Peyer's patch (tissue), 4 donors: ENCODE measurements at regions not wholly inside any gene's neighbourhood (a gene's known extent, or its start where the extent isn't known, plus 50 kb on each side); places are given as distances from the start of the nearest gene placed in this dataset.

Source experiments
- CTCF ChIP-seq, 6 experiments: fragments of 450-650 bp in 4 of 6; fragments of 200-600 bp in 2 of 6; sonication (generic) in 1 of 6; IDR thresholded peaks; one replicate each; pipeline ENCODE4 v1.5.1; 2017 to 2019; ENCODE audit warnings: antibody characterized with exemption in 6 of 6, mild to moderate bottlenecking in 3 of 6, moderate library complexity in 1 of 6
- POLR2A ChIP-seq, 2 donors: fragments of 450-650 bp; IDR thresholded peaks; one replicate each; pipeline ENCODE4 v1.5.1; 2017; ENCODE audit warnings: antibody characterized with exemption in 2 of 2, mild to moderate bottlenecking in 2 of 2, moderate library complexity in 2 of 2

- TF ChIP-seq CTCF (IDR thresholded peaks at IDR 0.05) (no peak), POLR2A (IDR thresholded peaks at IDR 0.05) (no peak)
Observed at GRCh38 chr6:50337532-50338122, 287.9 kb upstream of the DEFB112 start.
